ENCODE measurements at regions not wholly inside any gene's neighbourhood (a gene's known extent, or its start where the extent isn't known, plus 50 kb on each side); places are given as distances from the start of the nearest gene placed in this dataset.

- DNase-seq = no peak
Measured at GRCh38 chr1:30325085-30325935, 398.1 kb downstream of the MATN1 start.

GRCh38 chr1:30324251-30325084, 398.9 kb downstream of the MATN1 start:
- no peak for DNase-seq

GRCh38 chr1:30323841-30324240, 399.5 kb downstream of the MATN1 start:
- DNase-seq = no peak

GRCh38 chr1:30323352-30323751, 400.0 kb downstream of the MATN1 start:
- DNase-seq = no peak

GRCh38 chr1:30322859-30323257, 400.5 kb downstream of the MATN1 start:
- DNase-seq = no peak

- peak in 1 of 2 donors; percentile 3 for DNase-seq
Measured at GRCh38 chr1:30321996-30322858, 401.2 kb downstream of the MATN1 start.

- DNase-seq = no peak
Measured at GRCh38 chr1:30321246-30321910, 402.0 kb downstream of the MATN1 start.

GRCh38 chr1:30320581-30320890, 402.8 kb downstream of the MATN1 start:
- DNase-seq = no peak

GRCh38 chr1:30319765-30320580, 403.4 kb downstream of the MATN1 start:
- no peak for DNase-seq

- DNase-seq = no peak
Measured at GRCh38 chr1:30318864-30319718, 404.3 kb downstream of the MATN1 start.

- no peak for DNase-seq
Measured at GRCh38 chr1:30318413-30318812, 405.0 kb downstream of the MATN1 start.

GRCh38 chr1:30317921-30318320, 405.5 kb downstream of the MATN1 start:
- DNase-seq = no peak

- DNase-seq = no peak
Measured at GRCh38 chr1:30316056-30316455, 407.3 kb downstream of the MATN1 start.

- no peak for DNase-seq
Measured at GRCh38 chr1:30315185-30315960, 408.0 kb downstream of the MATN1 start.

GRCh38 chr1:30314591-30314990, 408.8 kb downstream of the MATN1 start:
- no peak for DNase-seq

GRCh38 chr1:30313584-30313983, 409.8 kb downstream of the MATN1 start:
- no peak for DNase-seq

- no peak for DNase-seq
Measured at GRCh38 chr1:30313176-30313575, 410.2 kb downstream of the MATN1 start.

GRCh38 chr1:30312226-30312625, 411.2 kb downstream of the MATN1 start:
- DNase-seq = no peak

GRCh38 chr1:30311749-30312148, 411.6 kb downstream of the MATN1 start:
- DNase-seq = no peak
